CD8-positive, alpha-beta memory T cell (primary cell): ENCODE measurements at regions not wholly inside any gene's neighbourhood (a gene's known extent, or its start where the extent isn't known, plus 50 kb on each side); places are given as distances from the start of the nearest gene placed in this dataset.

Source experiments
- CTCF ChIA-PET: fragments of 350-600 bp; sonication (Branson Sonifier 250); formaldehyde crosslinking; loops from one replicate; lab custom pipeline; 2021; ENCODE audit warnings: antibody characterized with exemption; lab: Charles Lee
- POLR2A ChIA-PET: fragments of 350-600 bp; sonication (Branson Sonifier 250); formaldehyde crosslinking; loops from one replicate; lab custom pipeline; 2021; ENCODE audit warnings: antibody characterized with exemption; lab: Charles Lee
- DNase-seq, 5 donors: peaks; one replicate each; pipeline versions ENCODE4 v3.0.0 to v3.0.0-alpha.2; 2020 to 2022; ENCODE audit warnings: mixed read lengths in 1 of 5
- H3K27ac ChIP-seq: one replicate; pipeline ENCODE4 v1.7.0; 2013; ENCODE audit warnings: low read depth, mild to moderate bottlenecking, low read length, moderate library complexity
- H3K27me3 ChIP-seq: 2 replicates; pipeline ENCODE4 v1.7.0; 2013; ENCODE audit warnings: low read length, mild to moderate bottlenecking; ENCODE audit not compliant: insufficient read depth, poor library complexity, severe bottlenecking
- H3K36me3 ChIP-seq: 2 replicates; pipeline ENCODE4 v1.7.0; 2013; ENCODE audit warnings: mild to moderate bottlenecking, low read length, moderate library complexity; ENCODE audit not compliant: insufficient read depth
- H3K4me1 ChIP-seq: 2 replicates; pipeline ENCODE4 v1.7.0; 2013; ENCODE audit warnings: mild to moderate bottlenecking, low read length, moderate library complexity; ENCODE audit not compliant: insufficient read depth
- H3K4me3 ChIP-seq: 2 replicates; pipeline ENCODE4 v1.7.0; 2013; ENCODE audit warnings: mild to moderate bottlenecking, low read length
- H3K9me3 ChIP-seq: 2 replicates; pipeline ENCODE4 v1.7.0; 2013; ENCODE audit warnings: mild to moderate bottlenecking, low read length
- H3K27ac Mint-ChIP-seq, 8 donors: one replicate each; pipeline ENCODE4 v1.8.0; 2020 to 2021; ENCODE audit warnings: mixed read lengths in 8 of 8, mild to moderate bottlenecking in 6 of 8, inconsistent platforms in 3 of 8, moderate library complexity in 3 of 8
- H3K27me3 Mint-ChIP-seq, 2 donors: one replicate each; pipeline ENCODE4 v1.8.0; 2020 to 2021; ENCODE audit warnings: mixed read lengths in 2 of 2, mild to moderate bottlenecking in 1 of 2, moderate library complexity in 1 of 2
- H3K36me3 Mint-ChIP-seq, 3 donors: one replicate each; pipeline ENCODE4 v1.8.0; 2020 to 2021; ENCODE audit warnings: mixed read lengths in 3 of 3, inconsistent platforms in 1 of 3, mild to moderate bottlenecking in 1 of 3
- H3K4me1 Mint-ChIP-seq, 3 donors: one replicate each; pipeline ENCODE4 v1.8.0; 2020 to 2021; ENCODE audit warnings: mixed read lengths in 3 of 3, inconsistent platforms in 1 of 3, mild to moderate bottlenecking in 1 of 3
- H3K4me3 Mint-ChIP-seq, 7 donors: one replicate each; pipeline ENCODE4 v1.8.0; 2020 to 2021; ENCODE audit warnings: mixed read lengths in 7 of 7, mild to moderate bottlenecking in 6 of 7, moderate library complexity in 4 of 7, inconsistent platforms in 2 of 7
- H3K9me3 Mint-ChIP-seq, 5 donors: one replicate each; pipeline ENCODE4 v1.8.0; 2020 to 2022; ENCODE audit warnings: mixed read lengths in 5 of 5, mild to moderate bottlenecking in 3 of 5, moderate library complexity in 2 of 5, inconsistent platforms in 1 of 5

DNA sequence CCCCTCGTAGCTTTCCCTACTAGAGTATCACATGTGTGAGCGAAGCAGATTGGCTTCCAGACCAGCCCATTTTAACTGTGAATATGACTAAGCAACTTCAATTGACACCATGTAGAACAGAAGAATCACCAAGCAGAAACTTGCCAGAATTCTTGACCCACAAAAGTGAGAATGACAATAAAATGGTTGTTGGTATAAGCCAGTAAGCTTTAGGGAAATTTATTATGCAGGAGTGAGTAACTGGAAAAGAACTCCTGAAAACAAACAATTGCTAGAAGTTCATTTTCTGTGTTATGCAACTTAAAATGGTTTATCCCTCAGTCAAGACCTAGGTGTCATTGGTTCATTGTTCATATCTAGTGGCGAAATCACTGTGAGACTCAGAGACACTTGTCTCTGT lies 303.1 kb downstream of the DMRT2 start:
- Mint-ChIP-seq H3K4me3 (no peak overlapping the region), H3K36me3 (no peaks in the 10 kb centered on the region), H3K9me3 (peaks cover 0 to 2% (median 0%) of the 10 kb centered on the region in 5 donors), H3K4me1 (no peaks in the 10 kb centered on the region), H3K27me3 (no peaks in the 10 kb centered on the region), H3K27ac (no peak overlapping the region)
- no peak overlapping the region for H3K4me3 ChIP-seq
- no peak for DNase-seq
- CTCF ChIA-PET, result no interaction called here
- no peaks in the 10 kb centered on the region for H3K36me3 ChIP-seq
- H3K27me3 ChIP-seq, result no peaks in the 10 kb centered on the region
- H3K27ac ChIP-seq, result no peak overlapping the region
- H3K9me3 ChIP-seq, result no peaks in the 10 kb centered on the region
- no peaks in the 10 kb centered on the region for H3K4me1 ChIP-seq
- POLR2A ChIA-PET, result no interaction called here

GRCh38 chr9:1354086-1354485 lies 303.9 kb downstream of the DMRT2 start:
- no peak overlapping the region for H3K4me3 Mint-ChIP-seq
- peaks cover 0 to 2% (median 0%) of the 10 kb centered on the region in 5 donors for H3K9me3 Mint-ChIP-seq
- Histone ChIP-seq H3K36me3 (no peaks in the 10 kb centered on the region), H3K9me3 (no peaks in the 10 kb centered on the region), H3K27ac (no peak overlapping the region), H3K4me3 (no peak overlapping the region), H3K27me3 (no peaks in the 10 kb centered on the region), H3K4me1 (no peaks in the 10 kb centered on the region)
- no peaks in the 10 kb centered on the region for H3K4me1 Mint-ChIP-seq
- DNase-seq, result no peak
- no peak overlapping the region for H3K27ac Mint-ChIP-seq
- no peaks in the 10 kb centered on the region for H3K36me3 Mint-ChIP-seq
- ChIA-PET POLR2A (no interaction called here), CTCF (no interaction called here)
- no peaks in the 10 kb centered on the region for H3K27me3 Mint-ChIP-seq

GRCh38 chr9:1354606-1355005 lies 304.4 kb downstream of the DMRT2 start:
- no peaks in the 10 kb centered on the region for H3K36me3 ChIP-seq
- H3K27ac Mint-ChIP-seq, result no peak overlapping the region
- no peak overlapping the region for H3K4me3 ChIP-seq
- no peaks in the 10 kb centered on the region for H3K4me1 Mint-ChIP-seq
- no peak overlapping the region for H3K27ac ChIP-seq
- no peaks in the 10 kb centered on the region for H3K27me3 Mint-ChIP-seq
- H3K9me3 ChIP-seq, result no peaks in the 10 kb centered on the region
- CTCF ChIA-PET, result no interaction called here
- H3K4me1 ChIP-seq, result no peaks in the 10 kb centered on the region
- DNase-seq, result no peak
- peaks cover 0 to 2% (median 0%) of the 10 kb centered on the region in 5 donors for H3K9me3 Mint-ChIP-seq
- POLR2A ChIA-PET, result no interaction called here
- no peak overlapping the region for H3K4me3 Mint-ChIP-seq
- H3K36me3 Mint-ChIP-seq, result no peaks in the 10 kb centered on the region
- no peaks in the 10 kb centered on the region for H3K27me3 ChIP-seq

- H3K27me3 Mint-ChIP-seq, result no peaks in the 10 kb centered on the region
- Histone ChIP-seq H3K27me3 (no peaks in the 10 kb centered on the region), H3K36me3 (no peaks in the 10 kb centered on the region), H3K27ac (no peak overlapping the region), H3K4me1 (no peaks in the 10 kb centered on the region), H3K4me3 (no peak overlapping the region), H3K9me3 (no peaks in the 10 kb centered on the region)
- no peaks in the 10 kb centered on the region for H3K36me3 Mint-ChIP-seq
- ChIA-PET POLR2A (no interaction called here), CTCF (no interaction called here)
- no peaks in the 10 kb centered on the region for H3K4me1 Mint-ChIP-seq
- H3K27ac Mint-ChIP-seq, result no peak overlapping the region
- H3K9me3 Mint-ChIP-seq, result peaks cover 0 to 3% (median 0%) of the 10 kb centered on the region in 5 donors
- no peak overlapping the region for H3K4me3 Mint-ChIP-seq
- DNase-seq, result no peak
Observed at GRCh38 chr9:1355656-1356055, 305.5 kb downstream of the DMRT2 start.

- H3K36me3 Mint-ChIP-seq, result no peaks in the 10 kb centered on the region
- no peak overlapping the region for H3K4me3 ChIP-seq
- peaks cover 0 to 4% (median 0%) of the 10 kb centered on the region in 5 donors for H3K9me3 Mint-ChIP-seq
- no peak overlapping the region for H3K27ac ChIP-seq
- no peaks in the 10 kb centered on the region for H3K9me3 ChIP-seq
- ChIA-PET POLR2A (no interaction called here), CTCF (no interaction called here)
- H3K4me1 Mint-ChIP-seq, result peaks cover 0 to 13% (median 0%) of the 10 kb centered on the region in 3 donors
- H3K27me3 Mint-ChIP-seq, result no peaks in the 10 kb centered on the region
- DNase-seq, result no peak
- H3K4me1 ChIP-seq, result peaks cover 6% of the 10 kb centered on the region
- no peaks in the 10 kb centered on the region for H3K36me3 ChIP-seq
- no peak overlapping the region for H3K27ac Mint-ChIP-seq
- no peaks in the 10 kb centered on the region for H3K27me3 ChIP-seq
- no peak overlapping the region for H3K4me3 Mint-ChIP-seq
Observed at GRCh38 chr9:1362845-1363244, 312.7 kb downstream of the DMRT2 start.

GRCh38 chr9:1366276-1366675 lies 316.1 kb downstream of the DMRT2 start:
- Histone ChIP-seq H3K4me3 (no peak overlapping the region), H3K9me3 (no peaks in the 10 kb centered on the region), H3K36me3 (no peaks in the 10 kb centered on the region), H3K27me3 (no peaks in the 10 kb centered on the region), H3K4me1 (peaks cover 6% of the 10 kb centered on the region), H3K27ac (no peak overlapping the region)
- Mint-ChIP-seq H3K4me3 (no peak overlapping the region), H3K4me1 (peaks cover 0 to 13% (median 0%) of the 10 kb centered on the region in 3 donors), H3K27me3 (no peaks in the 10 kb centered on the region), H3K36me3 (no peaks in the 10 kb centered on the region), H3K9me3 (peaks cover 0 to 4% (median 0%) of the 10 kb centered on the region in 5 donors), H3K27ac (peak overlapping the region in 1 of 8 donors; percentile 8)
- ChIA-PET CTCF (no interaction called here), POLR2A (no interaction called here)
- DNase-seq, result peak in 1 of 5 donors; percentile 11

GRCh38 chr9:1369297-1369696 lies 319.1 kb downstream of the DMRT2 start:
- peaks cover 0 to 4% (median 0%) of the 10 kb centered on the region in 5 donors for H3K9me3 Mint-ChIP-seq
- CTCF ChIA-PET, result no interaction called here
- Histone ChIP-seq H3K27me3 (no peaks in the 10 kb centered on the region), H3K9me3 (no peaks in the 10 kb centered on the region), H3K36me3 (no peaks in the 10 kb centered on the region), H3K4me3 (no peak overlapping the region), H3K4me1 (peaks cover 6% of the 10 kb centered on the region), H3K27ac (no peak overlapping the region)
- H3K4me3 Mint-ChIP-seq, result no peak overlapping the region
- no peak overlapping the region for H3K27ac Mint-ChIP-seq
- H3K4me1 Mint-ChIP-seq, result peaks cover 0 to 13% (median 0%) of the 10 kb centered on the region in 3 donors
- peaks cover 0 to 2% of the 10 kb centered on the region in 2 donors for H3K27me3 Mint-ChIP-seq
- POLR2A ChIA-PET, result no interaction called here
- no peak for DNase-seq
- H3K36me3 Mint-ChIP-seq, result no peaks in the 10 kb centered on the region

GRCh38 chr9:1373445-1373844 lies 323.3 kb downstream of the DMRT2 start:
- H3K4me1 Mint-ChIP-seq, result no peaks in the 10 kb centered on the region

More at GRCh38 chr9:1373445-1373844, 323.3 kb downstream of the DMRT2 start:
- H3K27ac Mint-ChIP-seq, result no peak overlapping the region
- CTCF ChIA-PET, result no interaction called here
- no peak for DNase-seq
- Histone ChIP-seq H3K4me3 (no peak overlapping the region), H3K27me3 (no peaks in the 10 kb centered on the region), H3K9me3 (no peaks in the 10 kb centered on the region), H3K4me1 (no peaks in the 10 kb centered on the region), H3K27ac (no peak overlapping the region), H3K36me3 (no peaks in the 10 kb centered on the region)
- no peaks in the 10 kb centered on the region for H3K9me3 Mint-ChIP-seq
- H3K4me3 Mint-ChIP-seq, result no peak overlapping the region
- POLR2A ChIA-PET, result no interaction called here
- peaks cover 0 to 2% of the 10 kb centered on the region in 2 donors for H3K27me3 Mint-ChIP-seq
- no peaks in the 10 kb centered on the region for H3K36me3 Mint-ChIP-seq
